Keratinocyte (primary cell): ENCODE measurements at regions not wholly inside any gene's neighbourhood (a gene's known extent, or its start where the extent isn't known, plus 50 kb on each side); places are given as distances from the start of the nearest gene placed in this dataset.
"Not testable (repeated sequence)": the region's sequence is repeated elsewhere in the genome, so short reads cannot be mapped to it uniquely, and the experiment has no call there.

Source experiments
- EZH2 ChIP-seq: IDR thresholded peaks from one replicate; pipeline ENCODE4 v1.6.1; 2012; ENCODE audit warnings: inconsistent platforms, mild to moderate bottlenecking, low read length, moderate library complexity
- TF ChIP-seq, protein P1 (sequence below), 3 experiments: IDR thresholded peaks in 1 of 3; conservative IDR thresholded peaks in 1 of 3; optimal IDR thresholded peaks in 1 of 3; 2 replicates in 2 of 3; 3 replicates in 1 of 3; pipeline versions ENCODE3 to v1.5.1; 2011; ENCODE audit warnings: low read length in 3 of 3, mild to moderate bottlenecking in 3 of 3, moderate library complexity in 2 of 3, control low read depth in 1 of 3, inconsistent platforms in 1 of 3; ENCODE audit not compliant: insufficient read depth in 2 of 3; ENCODE audit errors: extremely low read depth in 1 of 3

DNA sequence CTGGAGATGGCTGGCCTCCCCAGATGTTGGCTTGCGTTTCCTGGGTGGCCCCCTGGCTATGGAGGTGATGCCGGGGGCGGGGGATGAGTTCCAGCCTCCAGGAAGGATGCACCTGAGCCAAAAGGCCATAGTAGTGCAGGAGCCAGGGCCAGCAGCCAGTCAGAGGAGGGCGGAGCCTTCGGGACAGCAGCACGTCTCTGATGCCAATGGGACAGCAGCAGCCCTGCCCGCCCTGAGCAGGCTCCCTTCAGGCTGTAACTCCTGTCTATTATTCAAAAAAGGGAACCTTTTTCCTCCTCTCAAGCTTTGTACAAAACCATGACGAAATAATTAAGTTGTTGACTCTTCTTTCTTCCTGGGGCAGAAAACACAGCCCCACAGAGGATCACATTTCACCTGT lies 189.7 kb downstream of the BCL2L11 start:
- not testable (repeated sequence) for TF ChIP-seq EZH2
- TF ChIP-seq, protein P1, sequence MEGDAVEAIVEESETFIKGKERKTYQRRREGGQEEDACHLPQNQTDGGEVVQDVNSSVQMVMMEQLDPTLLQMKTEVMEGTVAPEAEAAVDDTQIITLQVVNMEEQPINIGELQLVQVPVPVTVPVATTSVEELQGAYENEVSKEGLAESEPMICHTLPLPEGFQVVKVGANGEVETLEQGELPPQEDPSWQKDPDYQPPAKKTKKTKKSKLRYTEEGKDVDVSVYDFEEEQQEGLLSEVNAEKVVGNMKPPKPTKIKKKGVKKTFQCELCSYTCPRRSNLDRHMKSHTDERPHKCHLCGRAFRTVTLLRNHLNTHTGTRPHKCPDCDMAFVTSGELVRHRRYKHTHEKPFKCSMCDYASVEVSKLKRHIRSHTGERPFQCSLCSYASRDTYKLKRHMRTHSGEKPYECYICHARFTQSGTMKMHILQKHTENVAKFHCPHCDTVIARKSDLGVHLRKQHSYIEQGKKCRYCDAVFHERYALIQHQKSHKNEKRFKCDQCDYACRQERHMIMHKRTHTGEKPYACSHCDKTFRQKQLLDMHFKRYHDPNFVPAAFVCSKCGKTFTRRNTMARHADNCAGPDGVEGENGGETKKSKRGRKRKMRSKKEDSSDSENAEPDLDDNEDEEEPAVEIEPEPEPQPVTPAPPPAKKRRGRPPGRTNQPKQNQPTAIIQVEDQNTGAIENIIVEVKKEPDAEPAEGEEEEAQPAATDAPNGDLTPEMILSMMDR (optimal IDR thresholded peaks at IDR 0.05 in 1 of 3, IDR thresholded peaks at IDR 0.05 in 1 of 3, conservative IDR thresholded peaks at IDR 0.05 in 1 of 3; ENCODE audit: extremely low read depth in 1 of 3, insufficient read depth in 2 of 3, low read length in 3 of 3): not testable (repeated sequence)
